ENCODE measurements at regions not wholly inside any gene's neighbourhood (a gene's known extent, or its start where the extent isn't known, plus 50 kb on each side); places are given as distances from the start of the nearest gene placed in this dataset.

GRCh38 chr5:26828294-26828693 lies 210.1 kb downstream of the CDH9 start:
- no peak for DNase-seq (ENCODE audit: low spot score)

DNA sequence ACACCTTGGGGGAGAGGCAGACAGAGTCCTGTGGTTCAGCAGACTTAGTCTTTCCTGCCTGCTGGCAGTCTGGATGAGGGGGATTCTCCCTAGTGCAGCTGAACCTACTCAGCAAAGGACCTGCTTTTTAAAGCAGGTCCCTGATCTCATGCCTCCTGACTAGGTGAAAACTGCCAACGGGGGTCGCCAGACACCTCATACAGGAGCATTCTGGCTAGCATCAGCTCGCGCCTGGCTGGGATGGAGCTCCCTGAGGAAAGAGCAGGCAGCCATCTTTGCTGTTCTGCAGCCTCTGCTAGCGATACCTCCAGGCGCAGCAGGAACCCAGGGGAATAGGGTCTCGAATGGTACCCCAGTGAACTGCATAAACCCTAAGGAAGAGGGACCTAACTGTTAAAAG lies 225.2 kb downstream of the CDH9 start:
- DNase-seq (ENCODE audit: low spot score) = no peak

GRCh38 chr5:26812714-26813113 lies 225.7 kb downstream of the CDH9 start:
- DNase-seq (ENCODE audit: low spot score) = no peak

DNA sequence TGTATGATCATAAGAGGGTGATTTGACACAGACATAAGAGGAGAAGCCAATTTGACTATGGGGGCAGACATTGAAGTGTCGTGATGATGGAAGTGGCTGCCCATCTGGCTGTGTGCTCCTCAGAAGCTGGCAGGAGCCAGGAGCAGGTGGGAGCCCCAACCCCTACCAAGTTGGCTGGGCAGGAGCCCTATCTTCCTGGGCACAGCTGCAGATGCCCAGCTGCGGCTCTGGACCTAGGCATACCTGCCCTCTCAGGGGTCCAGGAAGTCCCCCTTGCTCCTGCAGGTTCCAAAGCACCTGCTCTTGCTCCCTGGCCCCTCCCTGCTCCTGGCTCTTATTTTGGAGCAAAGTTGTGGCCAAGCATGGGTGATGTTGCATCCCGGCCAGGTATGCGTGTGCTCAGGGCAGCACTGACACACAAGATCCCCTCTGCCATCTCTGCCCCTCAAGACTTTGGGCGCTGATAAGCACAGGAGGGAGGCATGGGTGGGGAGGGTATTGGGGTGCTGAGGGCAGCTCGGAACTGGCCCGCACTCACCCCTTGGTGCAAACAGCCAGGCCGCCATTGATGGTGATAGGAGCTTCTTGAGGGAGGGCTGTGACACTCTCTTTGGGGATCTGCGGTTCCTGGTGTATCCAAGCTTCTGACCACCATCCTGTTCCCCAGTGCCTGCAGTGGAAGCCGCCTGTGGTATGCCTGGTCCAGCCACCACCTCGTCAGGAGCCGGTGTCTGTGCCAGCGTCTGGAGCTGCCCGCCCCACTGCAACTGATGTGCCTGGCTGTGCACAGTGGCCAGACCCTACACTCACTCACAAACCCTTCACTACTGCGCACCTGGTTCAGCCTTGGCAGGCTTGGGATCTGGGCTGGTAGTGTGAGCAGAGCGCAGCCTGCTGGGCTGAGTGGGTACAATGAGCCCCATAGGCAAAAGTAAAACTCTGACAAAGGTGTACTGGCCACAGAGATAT lies 230.9 kb downstream of the CDH9 start:
- no peak for DNase-seq (ENCODE audit: low spot score)

GRCh38 chr5:26805076-26805475 lies 233.3 kb downstream of the CDH9 start:
- no peak for DNase-seq (ENCODE audit: low spot score)

GRCh38 chr5:26802944-26803343 lies 235.4 kb downstream of the CDH9 start:
- no peak for DNase-seq (ENCODE audit: low spot score)

GRCh38 chr5:26791433-26791832 lies 247.0 kb downstream of the CDH9 start:
- DNase-seq (ENCODE audit: low spot score) = no peak

GRCh38 chr5:26791021-26791420 lies 247.4 kb downstream of the CDH9 start:
- no peak for DNase-seq (ENCODE audit: low spot score)

GRCh38 chr5:26763215-26763614 lies 275.2 kb downstream of the CDH9 start:
- no peak for DNase-seq (ENCODE audit: low spot score)

DNA sequence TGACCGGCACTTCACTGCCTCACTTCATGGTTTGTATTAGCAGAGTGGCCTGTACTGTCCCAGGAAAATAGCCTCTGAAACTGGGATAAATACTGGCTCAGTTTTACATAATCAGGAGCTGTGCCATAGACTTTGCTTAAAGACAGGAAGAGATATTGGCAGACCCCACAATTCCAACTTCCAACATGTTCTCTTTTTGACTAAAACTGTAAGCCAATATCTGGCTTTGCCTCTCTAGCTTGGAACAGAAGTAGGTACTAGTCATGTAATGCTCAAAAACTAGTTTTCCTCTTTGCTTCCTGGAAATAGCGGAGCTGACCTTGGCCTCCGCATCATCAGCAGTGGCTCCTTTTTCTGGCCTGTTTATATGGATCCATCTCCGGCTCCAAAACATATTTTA lies 276.9 kb downstream of the CDH9 start:
- no peak for DNase-seq (ENCODE audit: low spot score)

DNA sequence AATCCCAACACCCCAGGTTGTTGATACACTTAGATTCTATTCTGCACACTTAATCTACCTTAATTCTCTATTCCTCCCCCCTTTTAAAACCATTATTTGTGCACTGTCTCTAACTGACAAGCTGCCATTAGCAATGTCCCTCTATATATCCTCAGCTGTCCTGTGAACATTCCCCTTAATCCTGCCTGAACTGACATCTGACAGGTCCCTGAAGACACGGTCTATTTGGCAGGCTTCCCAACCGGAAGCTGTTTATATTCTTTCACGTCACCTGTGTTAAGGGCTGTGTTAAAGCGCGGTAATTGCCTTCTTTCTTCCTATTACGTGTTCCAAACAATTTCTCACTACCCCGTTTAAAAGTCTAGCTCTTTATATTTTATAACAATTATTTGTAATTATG lies 277.3 kb downstream of the CDH9 start:
- DNase-seq (ENCODE audit: low spot score) = no peak

- DNase-seq (ENCODE audit: low spot score) = no peak
Measured at GRCh38 chr5:26757941-26758340, 280.4 kb downstream of the CDH9 start.

DNA sequence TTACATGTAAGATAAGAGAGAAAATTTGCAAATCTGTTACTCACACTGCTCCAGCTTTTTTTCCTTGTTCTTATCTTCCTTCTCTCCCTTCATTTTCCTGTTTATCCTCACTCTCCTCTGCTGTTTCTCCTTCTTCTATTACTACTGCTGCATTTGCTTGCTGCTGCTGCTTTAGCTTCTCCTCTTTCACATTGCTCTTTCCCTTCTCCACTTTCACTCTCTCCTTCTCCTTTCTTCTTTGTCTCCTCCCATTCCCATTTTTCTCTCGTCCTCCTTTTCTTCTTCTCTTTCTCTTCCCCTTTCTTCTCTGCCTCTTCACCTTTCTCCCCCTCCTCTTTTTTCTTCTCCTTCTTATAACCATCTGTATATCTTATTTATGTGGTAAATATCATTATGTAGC lies 288.6 kb downstream of the CDH9 start:
- no peak for DNase-seq (ENCODE audit: low spot score)

DNA sequence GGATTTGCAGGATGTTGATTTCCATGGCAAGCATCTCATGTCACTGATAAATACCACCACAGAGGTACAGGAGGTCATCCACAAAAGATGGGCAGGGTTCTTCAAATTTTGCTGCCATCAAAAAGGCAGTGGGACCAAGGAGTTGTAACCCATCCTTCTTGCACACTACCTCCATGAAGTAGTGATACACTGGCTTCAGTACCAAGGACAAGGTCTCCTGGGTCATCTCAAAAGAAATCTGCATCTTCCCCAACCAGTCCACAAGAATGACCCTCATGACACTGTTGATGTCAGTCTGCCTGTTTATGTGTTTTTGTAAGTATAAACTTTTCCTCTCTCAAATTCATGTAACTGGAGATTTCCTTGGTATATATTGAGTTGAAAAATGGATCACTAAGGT lies 298.2 kb downstream of the CDH9 start:
- no peak for DNase-seq (ENCODE audit: low spot score)

DNA sequence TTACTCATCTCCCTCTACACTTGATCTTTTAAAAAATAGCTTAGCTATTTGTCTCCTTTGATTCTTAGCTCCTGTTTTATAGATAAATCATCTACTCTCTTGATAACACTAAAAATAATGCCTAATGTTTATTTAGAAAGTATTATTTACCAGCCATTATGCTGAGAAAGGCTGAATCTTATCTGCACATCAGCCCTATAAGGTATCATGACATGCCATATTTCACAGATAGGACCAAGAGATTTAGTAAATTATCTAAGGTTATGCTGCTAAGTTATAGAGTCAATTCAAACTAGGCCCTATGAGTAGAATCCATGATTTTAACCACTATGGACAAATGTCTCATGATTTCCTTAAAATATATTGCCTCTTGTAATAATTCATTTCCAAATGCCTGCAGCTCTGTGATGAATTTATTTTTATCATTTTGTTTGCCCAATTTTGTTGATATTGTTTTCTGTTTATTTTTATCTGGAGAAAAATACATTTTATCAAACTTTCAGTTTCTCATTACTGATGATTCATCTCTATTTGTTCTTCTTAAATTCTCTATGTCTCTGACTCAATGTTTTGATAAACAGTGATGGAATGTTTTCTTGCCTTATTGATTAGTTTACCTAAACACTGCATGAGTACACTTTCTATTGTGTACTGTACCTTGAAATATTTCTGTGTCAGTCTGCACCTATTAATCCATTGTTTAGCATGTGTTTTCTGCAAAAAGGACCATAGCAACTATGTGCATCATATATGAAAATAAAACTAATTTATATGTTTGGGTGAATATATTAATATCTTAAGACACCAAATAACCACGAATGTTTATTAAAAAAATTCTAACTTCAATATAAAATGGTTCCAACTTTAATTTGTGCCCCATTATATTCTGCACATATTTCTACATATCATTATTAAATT lies 300.8 kb downstream of the CDH9 start:
- no peak for DNase-seq (ENCODE audit: low spot score)

GRCh38 chr5:26727916-26728315 lies 310.5 kb downstream of the CDH9 start:
- no peak for DNase-seq (ENCODE audit: low spot score)

DNA sequence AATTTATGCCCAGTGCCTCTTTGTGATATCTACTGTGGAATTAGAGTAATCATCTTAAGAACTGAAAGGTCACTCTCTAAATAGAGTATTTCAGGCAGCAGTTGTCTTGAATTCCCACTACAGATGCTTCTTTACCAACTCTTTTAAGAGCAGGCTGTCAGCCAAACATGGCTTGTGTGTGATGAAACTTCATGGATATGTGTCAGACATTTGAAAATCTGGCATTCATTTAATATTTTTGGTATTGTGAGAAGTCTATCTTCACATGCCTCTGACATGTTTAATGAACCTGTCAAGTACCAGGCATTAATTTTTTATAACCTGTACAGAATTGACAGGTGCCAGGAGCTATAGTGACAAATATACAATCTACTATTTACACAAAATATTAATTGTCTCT lies 318.6 kb downstream of the CDH9 start:
- DNase-seq (ENCODE audit: low spot score) = no peak

DNA sequence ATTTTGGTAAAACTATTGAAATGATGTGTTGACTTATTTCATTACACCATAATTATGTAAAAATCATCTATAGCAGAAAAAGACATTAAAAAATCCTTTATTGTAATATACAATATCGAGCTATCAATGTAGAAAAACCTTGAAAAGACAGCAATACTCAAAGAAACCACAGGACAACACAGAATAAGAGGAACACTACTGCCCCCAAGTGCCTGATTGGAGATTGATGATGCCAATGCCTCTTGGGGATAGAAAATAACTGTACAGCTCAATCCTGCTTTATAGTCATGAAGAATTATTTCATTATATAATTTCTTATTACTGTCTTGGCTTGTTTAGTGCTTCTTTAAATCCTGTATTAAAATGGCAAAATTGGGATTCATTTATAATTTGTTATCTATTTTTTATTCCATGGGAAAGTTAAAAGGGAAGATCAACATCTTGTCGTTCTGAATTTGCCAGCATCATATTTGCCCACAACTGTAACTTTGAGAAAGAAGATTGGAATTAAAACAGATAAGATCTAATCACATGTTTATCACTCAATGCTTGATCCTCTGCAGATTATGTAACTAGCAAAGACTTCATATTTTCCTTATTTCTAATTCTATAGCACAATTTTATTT lies 337.5 kb downstream of the CDH9 start:
- no peak for DNase-seq (ENCODE audit: low spot score)

- no peak for DNase-seq (ENCODE audit: low spot score)
Measured at GRCh38 chr5:26692952-26693351, 345.4 kb downstream of the CDH9 start.

DNA sequence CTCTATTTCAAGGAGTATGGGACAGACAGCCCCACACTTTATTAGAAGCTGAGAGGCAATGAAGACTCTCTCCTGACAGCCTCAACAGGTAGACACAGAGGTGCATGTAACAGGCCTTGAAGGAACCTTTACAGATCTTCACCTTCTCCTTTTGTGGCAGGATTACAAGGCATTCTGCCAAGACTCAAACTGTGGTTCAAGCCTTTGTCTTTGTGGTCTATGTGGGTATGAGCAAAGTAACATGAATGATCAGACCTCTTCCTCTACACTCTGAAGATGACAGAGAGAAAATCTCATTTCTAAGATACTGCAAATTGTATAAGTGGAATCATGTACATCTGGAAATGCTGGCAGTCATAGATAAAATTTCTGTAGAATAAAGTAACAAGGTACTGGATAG lies 346.9 kb downstream of the CDH9 start:
- no peak for DNase-seq (ENCODE audit: low spot score)

DNA sequence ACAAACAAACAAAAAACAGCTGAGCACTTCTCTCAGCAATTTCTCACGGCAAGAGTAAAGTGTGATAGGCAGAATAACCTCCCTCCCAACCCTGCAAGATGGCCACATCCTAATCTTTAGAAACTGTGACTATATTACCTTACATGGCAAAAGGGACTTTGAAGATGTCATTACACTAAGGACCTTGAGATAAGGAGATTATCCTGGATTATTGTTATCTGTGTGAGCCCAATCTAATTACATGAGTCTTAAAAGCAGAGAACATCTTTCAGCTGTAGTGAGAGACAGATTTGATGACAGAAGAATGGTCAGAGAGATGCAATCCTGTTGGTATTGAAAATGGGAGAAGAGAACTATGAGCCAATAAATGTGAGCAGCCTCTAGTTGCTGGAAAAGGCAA lies 347.9 kb downstream of the CDH9 start:
- DNase-seq (ENCODE audit: low spot score) = no peak

DNA sequence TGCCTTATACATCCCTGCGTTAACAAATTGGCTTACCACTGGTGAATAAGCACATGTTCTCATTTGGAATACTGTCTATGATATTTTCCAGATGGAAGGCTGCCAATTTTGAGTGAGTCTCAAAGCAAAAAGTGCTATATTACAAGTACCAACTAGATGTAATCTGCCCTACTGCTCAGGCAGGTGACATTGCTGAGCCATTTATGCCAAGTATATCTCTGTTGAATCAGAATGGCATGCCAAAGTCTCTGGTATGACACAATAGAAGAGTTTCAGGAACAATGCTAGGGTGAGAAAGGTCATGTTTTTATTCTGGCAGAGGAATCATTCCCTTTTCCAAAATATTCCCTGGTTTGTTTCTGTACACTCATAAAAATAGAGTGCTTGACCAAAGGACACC lies 356.5 kb downstream of the CDH9 start:
- DNase-seq (ENCODE audit: low spot score) = no peak

- DNase-seq (ENCODE audit: low spot score) = no peak
Measured at GRCh38 chr5:26674846-26675245, 363.5 kb downstream of the CDH9 start.
